OCI-LY3 (cell line): ENCODE measurements at regions not wholly inside any gene's neighbourhood (a gene's known extent, or its start where the extent isn't known, plus 50 kb on each side); places are given as distances from the start of the nearest gene placed in this dataset.
"Not testable (repeated sequence)": the region's sequence is repeated elsewhere in the genome, so short reads cannot be mapped to it uniquely, and the experiment has no call there.

Experiments
- CTCF ChIP-seq: fragments of 200-600, 300-600 bp; sonication (generic); IDR thresholded peaks from 2 replicates; pipeline ENCODE4 v1.5.1; 2014; ENCODE audit warnings: antibody characterized with exemption, low read length, low read depth
- EZH2phosphoT487 ChIP-seq: fragments of 200-600 bp; shearing (Covaris generic); IDR thresholded peaks from 2 replicates; pipeline ENCODE4 v1.6.1; 2018; ENCODE audit warnings: antibody characterized with exemption, mixed run types, low read depth

GRCh38 chrY:18866887-18867551 lies 93.5 kb upstream of the HSFY2 start:
- TF ChIP-seq CTCF, EZH2phosphoT487: not testable (repeated sequence)
